Prostate gland (tissue), 2 donors: ENCODE measurements at regions not wholly inside any gene's neighbourhood (a gene's known extent, or its start where the extent isn't known, plus 50 kb on each side); places are given as distances from the start of the nearest gene placed in this dataset.

Experiments
- CTCF ChIP-seq, 4 experiments: fragments of 200-600 bp in 2 of 4; fragments of 450-650 bp in 2 of 4; sonication (generic) in 2 of 4; IDR thresholded peaks; 1 replicate in 3 of 4; 2 replicates in 1 of 4; pipeline ENCODE4 v1.5.1; 2016 to 2019; ENCODE audit warnings: antibody characterized with exemption in 4 of 4, mild to moderate bottlenecking in 2 of 4, moderate library complexity in 2 of 4
- POLR2A ChIP-seq: fragments of 450-650 bp; IDR thresholded peaks from one replicate; pipeline ENCODE4 v1.6.1; 2016; ENCODE audit warnings: antibody characterized with exemption, mild to moderate bottlenecking
- POLR2AphosphoS5 ChIP-seq: sonication (generic); formaldehyde crosslinking; IDR thresholded peaks from one replicate; pipeline ENCODE4 v1.6.1; 2017; ENCODE audit warnings: antibody characterized with exemption

DNA sequence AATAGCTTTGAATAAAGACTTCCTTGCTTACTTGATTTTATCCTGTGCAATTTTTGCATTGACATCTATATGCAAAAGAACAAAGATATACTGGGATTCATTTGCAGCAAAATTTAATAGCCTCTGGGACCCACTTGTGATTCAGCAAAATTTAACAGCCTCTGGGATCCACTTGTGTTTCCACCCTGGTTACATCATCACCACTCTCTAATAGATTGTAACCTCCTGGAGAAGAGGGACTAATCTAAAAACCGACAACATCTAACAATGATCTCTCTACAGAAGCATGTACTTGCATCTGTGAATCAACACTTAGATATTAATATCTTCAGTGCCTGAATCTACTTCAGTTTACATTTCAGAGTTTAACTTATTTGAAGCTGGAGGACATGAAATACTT lies 202.0 kb upstream of the CPHXL start:
- TF ChIP-seq CTCF (IDR thresholded peaks at IDR 0.05): no peak
- TF ChIP-seq POLR2A: no peak
- TF ChIP-seq POLR2AphosphoS5: no peak
